ENCODE measurements at regions not wholly inside any gene's neighbourhood (a gene's known extent, or its start where the extent isn't known, plus 50 kb on each side); places are given as distances from the start of the nearest gene placed in this dataset.

GRCh38 chr13:65011378-65011777, 2218.8 kb downstream of the PCDH9 start:
- no peak overlapping the region for H3K4me3 ChIP-seq (ENCODE audit: low read length)
- no peaks in the 10 kb centered on the region for H3K27me3 ChIP-seq (ENCODE audit: control insufficient read depth, insufficient read depth, low read length)
- no peaks in the 10 kb centered on the region for H3K9me3 ChIP-seq (ENCODE audit: control insufficient read depth, low read depth, low read length)
- WGBS (ENCODE audit: insufficient coverage, low lambda C conversion rate), result no CpG with 5 or more reads among the region's 3 CpGs
- no peaks in the 10 kb centered on the region for H3K36me3 ChIP-seq (ENCODE audit: control insufficient read depth, insufficient read depth, low read length)
- DNase-seq, result no peak
- H3K27ac ChIP-seq (ENCODE audit: low read length), result no peak overlapping the region
- no peaks in the 10 kb centered on the region for H3K4me1 ChIP-seq (ENCODE audit: control insufficient read depth, insufficient read depth, low read length)

- no peaks in the 10 kb centered on the region for H3K4me1 ChIP-seq (ENCODE audit: control insufficient read depth, insufficient read depth, low read length)
- no peaks in the 10 kb centered on the region for H3K9me3 ChIP-seq (ENCODE audit: control insufficient read depth, low read depth, low read length)
- no peak overlapping the region for H3K27ac ChIP-seq (ENCODE audit: low read length)
- no peak for DNase-seq
- no peaks in the 10 kb centered on the region for H3K27me3 ChIP-seq (ENCODE audit: control insufficient read depth, insufficient read depth, low read length)
- 88% methylated on average over 4 of the region's 5 CpGs for WGBS (ENCODE audit: insufficient coverage, low lambda C conversion rate)
- H3K4me3 ChIP-seq (ENCODE audit: low read length), result no peak overlapping the region
- H3K36me3 ChIP-seq (ENCODE audit: control insufficient read depth, insufficient read depth, low read length), result no peaks in the 10 kb centered on the region
Observed at GRCh38 chr13:64997438-64997837, 2232.7 kb downstream of the PCDH9 start.

GRCh38 chr13:64993514-64994164, 2236.5 kb downstream of the PCDH9 start:
- no peak for DNase-seq
- Histone ChIP-seq H3K9me3 (ENCODE audit: control insufficient read depth, low read depth, low read length) (no peaks in the 10 kb centered on the region), H3K27ac (ENCODE audit: low read length) (no peak overlapping the region), H3K36me3 (ENCODE audit: control insufficient read depth, insufficient read depth, low read length) (no peaks in the 10 kb centered on the region), H3K4me3 (ENCODE audit: low read length) (no peak overlapping the region), H3K27me3 (ENCODE audit: control insufficient read depth, insufficient read depth, low read length) (no peaks in the 10 kb centered on the region), H3K4me1 (ENCODE audit: control insufficient read depth, insufficient read depth, low read length) (no peaks in the 10 kb centered on the region)
- WGBS (ENCODE audit: insufficient coverage, low lambda C conversion rate), result no CpG with 5 or more reads among the region's 4 CpGs

- Histone ChIP-seq H3K4me1 (ENCODE audit: control insufficient read depth, insufficient read depth, low read length) (no peaks in the 10 kb centered on the region), H3K27ac (ENCODE audit: low read length) (no peak overlapping the region), H3K27me3 (ENCODE audit: control insufficient read depth, insufficient read depth, low read length) (no peaks in the 10 kb centered on the region), H3K4me3 (ENCODE audit: low read length) (no peak overlapping the region), H3K36me3 (ENCODE audit: control insufficient read depth, insufficient read depth, low read length) (no peaks in the 10 kb centered on the region), H3K9me3 (ENCODE audit: control insufficient read depth, low read depth, low read length) (no peaks in the 10 kb centered on the region)
- DNase-seq, result no peak
- 0% methylated on average over 1 of the region's 2 CpGs for WGBS (ENCODE audit: insufficient coverage, low lambda C conversion rate)
Observed at GRCh38 chr13:64992314-64992713, 2237.8 kb downstream of the PCDH9 start.

GRCh38 chr13:64985075-64985474, 2245.1 kb downstream of the PCDH9 start:
- no peaks in the 10 kb centered on the region for H3K27me3 ChIP-seq (ENCODE audit: control insufficient read depth, insufficient read depth, low read length)
- WGBS (ENCODE audit: insufficient coverage, low lambda C conversion rate), result 60% methylated on average over 2 of the region's 5 CpGs
- H3K36me3 ChIP-seq (ENCODE audit: control insufficient read depth, insufficient read depth, low read length), result no peaks in the 10 kb centered on the region
- H3K27ac ChIP-seq (ENCODE audit: low read length), result no peak overlapping the region
- no peak for DNase-seq
- no peaks in the 10 kb centered on the region for H3K9me3 ChIP-seq (ENCODE audit: control insufficient read depth, low read depth, low read length)
- H3K4me1 ChIP-seq (ENCODE audit: control insufficient read depth, insufficient read depth, low read length), result no peaks in the 10 kb centered on the region
- H3K4me3 ChIP-seq (ENCODE audit: low read length), result no peak overlapping the region

- Histone ChIP-seq H3K9me3 (ENCODE audit: control insufficient read depth, low read depth, low read length) (peaks cover 3% of the 10 kb centered on the region), H3K36me3 (ENCODE audit: control insufficient read depth, insufficient read depth, low read length) (no peaks in the 10 kb centered on the region), H3K27me3 (ENCODE audit: control insufficient read depth, insufficient read depth, low read length) (no peaks in the 10 kb centered on the region), H3K4me3 (ENCODE audit: low read length) (no peak overlapping the region), H3K4me1 (ENCODE audit: control insufficient read depth, insufficient read depth, low read length) (no peaks in the 10 kb centered on the region), H3K27ac (ENCODE audit: low read length) (no peak overlapping the region)
- WGBS (ENCODE audit: insufficient coverage, low lambda C conversion rate), result no CpG with 5 or more reads among the region's 1 CpG
- DNase-seq, result no peak
Observed at GRCh38 chr13:64962404-64962803, 2267.7 kb downstream of the PCDH9 start.

GRCh38 chr13:64959276-64959675, 2270.9 kb downstream of the PCDH9 start:
- H3K4me3 ChIP-seq (ENCODE audit: low read length), result no peak overlapping the region
- H3K27me3 ChIP-seq (ENCODE audit: control insufficient read depth, insufficient read depth, low read length), result no peaks in the 10 kb centered on the region
- H3K9me3 ChIP-seq (ENCODE audit: control insufficient read depth, low read depth, low read length), result peaks cover 3% of the 10 kb centered on the region
- DNase-seq, result no peak
- no peaks in the 10 kb centered on the region for H3K4me1 ChIP-seq (ENCODE audit: control insufficient read depth, insufficient read depth, low read length)
- H3K36me3 ChIP-seq (ENCODE audit: control insufficient read depth, insufficient read depth, low read length), result no peaks in the 10 kb centered on the region
- H3K27ac ChIP-seq (ENCODE audit: low read length), result no peak overlapping the region
- 100% methylated on average over 9 of the region's 15 CpGs for WGBS (ENCODE audit: insufficient coverage, low lambda C conversion rate)

GRCh38 chr13:64958106-64958505, 2272.0 kb downstream of the PCDH9 start:
- no peaks in the 10 kb centered on the region for H3K36me3 ChIP-seq (ENCODE audit: control insufficient read depth, insufficient read depth, low read length)
- no peaks in the 10 kb centered on the region for H3K27me3 ChIP-seq (ENCODE audit: control insufficient read depth, insufficient read depth, low read length)
- peaks cover 3% of the 10 kb centered on the region for H3K9me3 ChIP-seq (ENCODE audit: control insufficient read depth, low read depth, low read length)
- no CpG with 5 or more reads among the region's 16 CpGs for WGBS (ENCODE audit: insufficient coverage, low lambda C conversion rate)
- DNase-seq, result no peak
- H3K4me1 ChIP-seq (ENCODE audit: control insufficient read depth, insufficient read depth, low read length), result no peaks in the 10 kb centered on the region
- no peak overlapping the region for H3K27ac ChIP-seq (ENCODE audit: low read length)
- H3K4me3 ChIP-seq (ENCODE audit: low read length), result no peak overlapping the region

- no peak for DNase-seq
- 73% methylated on average over 4 of the region's 5 CpGs for WGBS (ENCODE audit: insufficient coverage, low lambda C conversion rate)
Observed at GRCh38 chr13:64938660-64939059, 2291.5 kb downstream of the PCDH9 start.

GRCh38 chr13:64937302-64937701, 2292.8 kb downstream of the PCDH9 start:
- Histone ChIP-seq H3K27ac (ENCODE audit: low read length) (no peak overlapping the region), H3K27me3 (ENCODE audit: control insufficient read depth, insufficient read depth, low read length) (no peaks in the 10 kb centered on the region), H3K4me1 (ENCODE audit: control insufficient read depth, insufficient read depth, low read length) (no peaks in the 10 kb centered on the region), H3K36me3 (ENCODE audit: control insufficient read depth, insufficient read depth, low read length) (no peaks in the 10 kb centered on the region), H3K4me3 (ENCODE audit: low read length) (no peak overlapping the region), H3K9me3 (ENCODE audit: control insufficient read depth, low read depth, low read length) (no peaks in the 10 kb centered on the region)
- DNase-seq, result no peak
- 100% methylated on average over 1 of the region's 1 CpG for WGBS (ENCODE audit: insufficient coverage, low lambda C conversion rate)

More at GRCh38 chr13:64938660-64939059, 2291.5 kb downstream of the PCDH9 start:
- no peak overlapping the region for H3K4me3 ChIP-seq (ENCODE audit: low read length)
- H3K9me3 ChIP-seq (ENCODE audit: control insufficient read depth, low read depth, low read length), result no peaks in the 10 kb centered on the region
- no peak overlapping the region for H3K27ac ChIP-seq (ENCODE audit: low read length)
- H3K27me3 ChIP-seq (ENCODE audit: control insufficient read depth, insufficient read depth, low read length), result no peaks in the 10 kb centered on the region
- H3K36me3 ChIP-seq (ENCODE audit: control insufficient read depth, insufficient read depth, low read length), result no peaks in the 10 kb centered on the region
- no peaks in the 10 kb centered on the region for H3K4me1 ChIP-seq (ENCODE audit: control insufficient read depth, insufficient read depth, low read length)

GRCh38 chr13:64936879-64937278, 2293.3 kb downstream of the PCDH9 start:
- Histone ChIP-seq H3K27me3 (ENCODE audit: control insufficient read depth, insufficient read depth, low read length) (no peaks in the 10 kb centered on the region), H3K4me3 (ENCODE audit: low read length) (no peak overlapping the region), H3K4me1 (ENCODE audit: control insufficient read depth, insufficient read depth, low read length) (no peaks in the 10 kb centered on the region), H3K9me3 (ENCODE audit: control insufficient read depth, low read depth, low read length) (no peaks in the 10 kb centered on the region), H3K27ac (ENCODE audit: low read length) (no peak overlapping the region), H3K36me3 (ENCODE audit: control insufficient read depth, insufficient read depth, low read length) (no peaks in the 10 kb centered on the region)
- WGBS (ENCODE audit: insufficient coverage, low lambda C conversion rate), result 60% methylated on average over 1 of the region's 2 CpGs
- DNase-seq, result no peak
